RPMI7951 (cell line): ENCODE measurements at regions not wholly inside any gene's neighbourhood (a gene's known extent, or its start where the extent isn't known, plus 50 kb on each side); places are given as distances from the start of the nearest gene placed in this dataset.
A peak's percentile ranks its signal among the peaks of the same experiment; 100 is the strongest.
"Not testable (repeated sequence)": the region's sequence is repeated elsewhere in the genome, so short reads cannot be mapped to it uniquely, and the experiment has no call there.

ENCODE experiments used
- DNase-seq: peaks from one replicate; pipeline ENCODE4 v3.0.0-alpha.2; 2012; ENCODE audit warnings: low read depth

GRCh38 chr13:78085434-78086225 is 167.0 kb upstream of the EDNRB start:
- DNase-seq, result no peak

- DNase-seq, result no peak
Measured at GRCh38 chr13:78084401-78084800, 165.8 kb upstream of the EDNRB start.

GRCh38 chr13:78078168-78078567 is 159.5 kb upstream of the EDNRB start:
- no peak for DNase-seq

GRCh38 chr13:78067290-78067689 is 148.7 kb upstream of the EDNRB start:
- no peak for DNase-seq

- DNase-seq, result no peak
Measured at GRCh38 chr13:78065141-78065540, 146.5 kb upstream of the EDNRB start.

- DNase-seq, result no peak
Measured at GRCh38 chr13:78061806-78062205, 143.2 kb upstream of the EDNRB start.

- no peak for DNase-seq
Measured at GRCh38 chr13:78060966-78061365, 142.3 kb upstream of the EDNRB start.

GRCh38 chr13:78056865-78057264 is 138.2 kb upstream of the EDNRB start:
- not testable (repeated sequence) for DNase-seq

- no peak for DNase-seq
Measured at GRCh38 chr13:78054157-78054556, 135.5 kb upstream of the EDNRB start.

GRCh38 chr13:78047151-78047550 is 128.5 kb upstream of the EDNRB start:
- DNase-seq, result no peak

GRCh38 chr13:78046331-78046730 is 127.7 kb upstream of the EDNRB start:
- DNase-seq, result no peak

GRCh38 chr13:78045916-78046315 is 127.3 kb upstream of the EDNRB start:
- DNase-seq, result no peak

GRCh38 chr13:78041366-78041765 is 122.7 kb upstream of the EDNRB start:
- DNase-seq, result not testable (repeated sequence)

GRCh38 chr13:78040205-78040830 is 121.7 kb upstream of the EDNRB start:
- DNase-seq, result no peak

GRCh38 chr13:78036841-78037240 is 118.2 kb upstream of the EDNRB start:
- DNase-seq, result no peak

- DNase-seq, result no peak
Measured at GRCh38 chr13:78035500-78035899, 116.9 kb upstream of the EDNRB start.

GRCh38 chr13:78033509-78033908 is 114.9 kb upstream of the EDNRB start:
- DNase-seq, result no peak

- DNase-seq, result no peak
Measured at GRCh38 chr13:78032132-78032531, 113.5 kb upstream of the EDNRB start.

GRCh38 chr13:78030341-78030896 is 111.8 kb upstream of the EDNRB start:
- no peak for DNase-seq

- peak; percentile 3 for DNase-seq
Measured at GRCh38 chr13:78029901-78030300, 111.3 kb upstream of the EDNRB start.

- no peak for DNase-seq
Measured at GRCh38 chr13:78028960-78029359, 110.3 kb upstream of the EDNRB start.

GRCh38 chr13:78024996-78025395 is 106.4 kb upstream of the EDNRB start:
- DNase-seq, result no peak
